ENCODE measurements at regions not wholly inside any gene's neighbourhood (a gene's known extent, or its start where the extent isn't known, plus 50 kb on each side); places are given as distances from the start of the nearest gene placed in this dataset.
"Not testable (repeated sequence)": the region's sequence is repeated elsewhere in the genome, so short reads cannot be mapped to it uniquely, and the experiment has no call there.

DNA sequence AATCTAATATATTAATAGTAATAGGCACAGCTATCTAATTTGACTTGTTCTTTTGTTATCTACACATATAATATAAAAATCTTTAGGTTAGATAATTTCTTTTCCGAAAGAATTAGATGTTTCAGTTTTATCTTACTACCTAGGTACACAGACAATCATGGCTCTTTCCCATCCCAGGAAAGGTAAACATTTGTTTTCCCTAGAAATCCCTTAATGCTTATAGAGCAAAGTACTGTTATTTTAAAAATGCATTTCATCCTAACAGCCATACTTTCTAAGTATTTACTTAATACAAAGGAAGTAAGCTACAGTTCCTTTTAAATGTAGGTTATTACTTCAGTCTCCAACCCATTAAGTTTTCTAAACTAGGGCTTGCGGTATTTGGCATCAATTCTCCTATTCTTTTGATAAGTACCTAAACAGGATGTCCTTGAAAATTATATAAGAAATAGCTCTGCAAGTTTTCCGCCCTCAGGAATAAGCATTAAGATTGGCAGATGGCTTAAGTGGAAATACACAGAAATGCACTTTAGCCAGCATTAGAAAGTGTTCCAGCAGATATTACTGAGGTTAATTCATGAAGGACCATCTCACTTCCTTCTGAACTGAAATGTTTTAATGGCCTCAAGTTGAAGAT is 616.2 kb upstream of the SPRY2 start:
- in situ Hi-C loops (cut with MboI; ENCODE audit: low sequenced_read_pairs), result no loop called here

DNA sequence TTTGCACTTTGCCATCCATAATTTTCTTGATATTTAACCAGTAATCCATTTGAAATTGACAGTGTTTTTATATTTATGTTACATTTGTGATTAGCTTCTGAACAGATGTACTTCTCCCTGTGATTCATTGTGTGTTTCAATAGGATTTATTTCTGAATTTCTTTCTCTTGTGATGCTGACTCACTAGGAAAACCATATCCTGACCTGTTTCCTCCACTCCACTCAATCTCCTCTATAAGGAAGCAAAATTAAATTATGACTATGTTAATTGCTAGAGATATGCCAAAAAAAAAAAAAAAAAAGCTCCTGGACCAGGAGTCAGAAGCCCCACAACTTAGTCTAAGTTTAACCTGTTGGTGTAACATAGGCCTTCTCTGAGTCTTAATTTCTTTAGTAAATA is 614.6 kb upstream of the SPRY2 start:
- in situ Hi-C loops (cut with MboI; ENCODE audit: low sequenced_read_pairs), result no loop called here

DNA sequence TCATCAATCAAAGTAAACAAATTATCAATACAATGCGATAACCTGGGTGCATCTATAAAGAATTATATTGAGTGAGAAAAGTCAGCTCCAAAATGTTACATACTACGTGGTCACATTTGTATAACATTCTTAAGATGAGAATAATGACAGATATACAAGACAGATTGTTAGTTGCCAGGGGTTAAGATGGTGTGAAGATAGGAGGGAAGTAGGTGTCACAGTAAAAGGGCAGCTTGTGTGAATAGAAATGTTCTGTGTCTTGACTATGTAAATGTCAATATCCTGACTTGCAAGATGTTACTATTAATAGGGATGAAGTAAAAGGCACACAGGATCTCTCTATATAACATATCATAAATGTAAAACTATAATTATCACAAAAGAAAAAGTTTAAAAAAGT is 611.2 kb upstream of the SPRY2 start:
- in situ Hi-C loops (cut with MboI; ENCODE audit: low sequenced_read_pairs), result no loop called here

DNA sequence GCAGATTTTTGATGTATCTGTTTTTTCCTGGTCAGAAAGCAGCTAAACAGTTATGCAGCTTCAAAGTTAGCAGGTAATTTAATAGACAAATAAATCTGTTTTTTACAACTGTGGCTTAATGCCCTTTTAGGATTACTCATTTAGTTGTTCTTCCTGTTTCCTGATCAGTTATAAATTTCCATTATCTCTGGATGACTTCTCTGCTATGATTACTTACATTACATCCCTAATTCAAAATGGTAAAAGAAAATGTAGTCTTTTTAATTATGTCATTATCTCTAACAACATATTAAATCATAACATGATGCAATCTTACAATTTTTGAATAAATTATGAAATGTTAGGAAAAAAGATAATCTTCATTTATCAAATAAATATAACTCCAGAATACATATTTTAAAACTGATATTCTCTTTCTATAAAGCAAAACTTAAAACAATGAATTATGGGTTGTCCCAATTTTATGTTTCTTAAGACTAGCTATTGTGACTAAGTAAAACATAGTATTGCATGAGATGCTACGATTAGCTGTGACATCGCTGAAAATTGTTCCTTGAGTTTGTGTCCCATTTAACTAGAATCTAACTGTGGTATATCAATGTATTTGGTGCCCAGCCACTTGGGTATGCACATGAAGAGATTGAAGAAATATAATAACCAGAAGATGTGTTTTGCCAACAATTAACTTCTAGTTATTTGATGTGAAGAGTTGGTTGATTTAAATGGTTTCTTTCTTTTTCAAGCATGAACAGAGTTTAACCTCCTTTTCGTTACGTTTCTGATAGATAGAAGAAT is 605.3 kb upstream of the SPRY2 start:
- in situ Hi-C loops (cut with MboI; ENCODE audit: low sequenced_read_pairs), result no loop called here

DNA sequence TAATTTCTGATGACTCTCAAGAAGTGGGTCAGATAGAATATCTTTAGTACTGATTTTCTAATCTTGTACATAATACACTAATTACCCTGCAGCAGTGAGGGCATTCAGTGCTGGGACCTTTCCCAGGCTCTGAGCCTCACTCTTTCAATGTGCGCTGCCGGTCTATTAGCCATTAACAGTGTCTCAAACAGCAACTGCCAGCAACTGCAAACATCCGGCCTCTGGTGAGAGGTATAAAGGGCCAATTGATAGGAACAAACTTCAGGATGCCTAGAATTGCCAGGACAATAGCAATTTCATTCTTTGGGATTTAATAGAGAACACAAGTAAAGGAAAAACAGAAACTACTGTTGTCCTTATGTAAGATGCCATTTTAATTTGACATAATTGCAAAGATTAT is 604.4 kb upstream of the SPRY2 start:
- in situ Hi-C loops (cut with MboI; ENCODE audit: low sequenced_read_pairs), result no loop called here

DNA sequence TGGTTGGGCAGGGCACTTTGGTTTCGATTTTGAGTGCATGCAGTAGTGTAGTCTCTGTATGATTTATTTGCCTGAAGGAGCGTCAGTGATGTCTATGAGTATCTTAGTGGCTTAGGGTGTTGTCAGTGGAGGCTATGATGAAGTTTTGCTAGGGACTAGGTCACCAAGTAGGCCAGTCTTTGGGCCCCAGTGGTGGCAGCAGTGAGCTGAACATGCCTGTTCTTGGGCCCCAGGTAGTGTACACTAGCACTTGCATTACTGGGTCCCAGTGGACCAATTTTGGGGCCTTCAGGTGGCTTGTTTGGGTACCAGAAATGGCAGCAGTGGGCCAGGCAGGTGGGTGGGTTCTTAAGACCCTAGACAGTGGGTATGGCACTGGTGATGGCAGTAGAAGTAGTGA is 598.7 kb upstream of the SPRY2 start:
- in situ Hi-C loops (cut with MboI; ENCODE audit: low sequenced_read_pairs), result no loop called here

DNA sequence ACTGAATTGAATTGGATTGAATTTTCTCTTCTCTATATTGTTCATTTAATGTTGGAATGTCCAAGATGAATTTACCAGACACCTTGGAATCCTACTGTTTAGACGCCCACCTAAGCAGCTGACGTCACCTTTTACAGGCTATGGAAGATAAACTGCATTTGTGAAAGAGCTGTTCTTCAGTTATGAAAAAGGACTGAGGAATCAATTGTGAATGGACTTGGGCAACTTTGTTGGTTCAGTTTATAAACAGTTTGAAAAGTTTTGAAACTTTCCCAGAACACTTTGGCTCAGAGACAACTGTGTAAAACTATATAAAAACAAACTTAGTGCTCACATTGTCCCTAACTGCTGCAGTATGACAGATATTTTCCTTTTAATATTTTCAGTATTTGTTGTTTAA is 590.8 kb upstream of the SPRY2 start:
- in situ Hi-C loops (cut with MboI; ENCODE audit: low sequenced_read_pairs), result no loop called here

DNA sequence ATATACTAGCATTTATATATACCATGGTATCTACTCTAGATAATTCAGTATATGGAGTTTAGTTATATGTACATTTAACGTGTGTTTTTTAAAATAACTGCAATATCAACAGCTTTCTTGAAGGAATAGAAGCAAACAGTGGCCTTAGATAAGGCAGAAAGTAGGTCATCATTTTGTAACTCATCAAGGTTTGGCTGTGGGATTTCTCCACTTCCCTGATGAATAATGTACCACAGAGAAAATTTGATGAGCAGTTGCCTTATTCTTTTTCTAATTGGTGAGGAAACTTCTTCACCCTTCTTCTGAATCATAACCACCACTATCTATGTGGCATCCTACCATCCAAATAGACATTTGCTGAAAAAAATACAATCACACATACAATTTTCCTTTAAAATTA is 590.2 kb upstream of the SPRY2 start:
- in situ Hi-C loops (cut with MboI; ENCODE audit: low sequenced_read_pairs), result no loop called here

DNA sequence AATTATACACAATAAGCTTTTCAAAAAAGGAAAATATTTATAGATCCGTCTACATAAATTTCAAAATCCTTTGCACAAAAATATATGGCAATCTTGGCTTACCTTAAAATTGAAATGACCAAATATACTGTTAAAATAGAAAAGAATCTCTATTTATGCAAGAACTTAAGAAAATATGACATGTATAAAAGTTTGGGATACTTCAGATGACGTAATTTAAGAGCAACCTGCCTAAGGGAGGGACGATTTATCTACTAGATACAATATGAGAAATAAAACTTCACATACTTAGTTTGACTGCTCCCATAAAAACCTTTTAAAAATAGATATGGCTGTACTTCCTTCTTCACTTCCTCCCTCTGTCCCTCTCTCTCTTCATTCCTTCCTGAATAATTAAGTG is 587.3 kb upstream of the SPRY2 start:
- in situ Hi-C loops (cut with MboI; ENCODE audit: low sequenced_read_pairs), result no loop called here

DNA sequence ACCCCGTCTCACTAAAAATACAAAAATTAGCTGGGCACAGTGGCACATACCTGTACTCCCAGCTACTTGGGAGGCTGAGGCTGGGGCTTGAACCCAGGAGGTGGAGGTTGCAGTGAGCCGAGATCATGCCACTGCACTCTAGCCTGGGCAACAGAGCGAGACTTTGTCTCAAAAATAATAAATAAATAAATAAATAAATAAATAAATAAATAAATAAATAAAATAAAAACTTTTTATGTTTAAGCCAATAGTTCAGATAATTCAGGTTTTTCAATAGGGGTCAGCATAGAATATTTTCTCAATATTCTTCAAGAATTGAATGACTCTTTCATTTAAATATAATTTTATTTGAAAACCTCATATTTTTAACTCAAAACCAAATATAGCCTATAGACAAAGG is 585.1 kb upstream of the SPRY2 start:
- in situ Hi-C loops (cut with MboI; ENCODE audit: low sequenced_read_pairs), result not testable (repeated sequence)

DNA sequence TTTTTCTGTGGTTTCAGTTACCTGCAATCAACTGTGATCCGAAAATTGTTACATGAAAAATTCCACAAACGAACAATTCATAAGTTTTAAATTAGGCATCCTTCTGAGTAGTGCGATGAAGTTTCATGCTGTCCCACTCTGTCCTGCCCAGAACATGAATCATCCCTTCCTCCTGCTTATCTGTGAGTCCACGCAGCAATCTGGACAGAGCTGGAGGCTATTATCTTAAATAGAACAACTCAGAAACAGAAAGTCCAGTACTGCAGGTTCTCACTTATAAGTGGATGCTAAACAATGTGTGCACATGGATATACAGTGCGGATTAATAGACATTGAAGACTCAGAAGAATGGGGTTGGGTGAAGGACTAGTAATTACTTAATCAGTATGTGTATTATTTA is 583.7 kb upstream of the SPRY2 start:
- in situ Hi-C loops (cut with MboI; ENCODE audit: low sequenced_read_pairs), result no loop called here

DNA sequence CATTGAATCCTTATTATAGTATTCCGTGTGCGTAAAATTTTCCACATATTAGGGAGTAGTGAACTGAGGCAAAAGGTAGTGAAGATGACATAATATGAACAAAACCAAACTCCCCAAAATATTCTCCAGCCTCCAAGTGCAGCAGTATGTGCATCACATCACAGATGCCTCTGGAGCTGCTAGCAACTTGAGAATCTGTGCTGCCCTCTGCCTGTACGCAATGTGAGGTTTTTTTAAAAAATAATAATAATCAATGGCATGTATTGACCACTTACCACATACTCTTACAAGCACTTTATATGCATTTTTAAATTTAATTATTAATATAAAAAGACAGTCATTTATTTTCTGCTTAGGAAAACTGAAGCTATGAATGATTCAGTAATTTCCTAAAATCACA is 583.0 kb upstream of the SPRY2 start:
- in situ Hi-C loops (cut with MboI; ENCODE audit: low sequenced_read_pairs), result no loop called here

DNA sequence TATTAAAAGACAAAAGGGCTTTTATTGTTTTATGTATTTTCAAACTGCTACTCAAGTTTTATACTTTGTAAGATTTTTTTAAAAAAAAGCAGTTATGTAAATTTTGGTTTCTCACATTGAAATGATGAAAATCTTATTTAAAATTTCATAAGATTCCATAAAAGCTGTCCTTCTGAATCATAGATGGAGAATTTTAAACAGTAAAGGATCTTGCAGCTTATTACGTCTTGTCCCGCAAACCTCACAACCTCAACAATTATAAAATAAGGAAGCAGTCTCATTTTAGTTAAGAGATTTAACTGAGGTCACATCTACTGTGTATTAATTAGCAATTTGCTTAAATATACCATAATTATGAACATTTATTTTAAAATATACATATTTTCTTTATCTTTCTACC is 581.0 kb upstream of the SPRY2 start:
- in situ Hi-C loops (cut with MboI; ENCODE audit: low sequenced_read_pairs), result no loop called here

DNA sequence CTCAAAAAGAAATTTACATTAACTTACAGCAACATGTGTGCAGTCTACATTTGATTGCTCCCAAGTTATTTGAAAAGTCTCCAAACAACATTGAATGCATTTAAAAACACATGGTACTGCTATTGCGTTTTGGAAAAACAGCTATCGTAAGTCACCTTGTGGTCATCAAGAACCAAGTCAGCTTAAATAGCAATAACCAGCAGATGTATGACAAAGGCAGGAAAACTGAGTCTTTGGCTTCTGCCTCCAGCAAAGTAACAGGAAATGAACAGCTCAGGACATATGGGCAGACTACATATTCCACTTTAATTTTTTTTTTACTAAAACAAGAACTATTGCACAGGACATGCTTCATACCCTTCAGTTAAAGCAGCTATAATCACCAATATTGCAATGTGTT is 580.6 kb upstream of the SPRY2 start:
- in situ Hi-C loops (cut with MboI; ENCODE audit: low sequenced_read_pairs), result no loop called here

DNA sequence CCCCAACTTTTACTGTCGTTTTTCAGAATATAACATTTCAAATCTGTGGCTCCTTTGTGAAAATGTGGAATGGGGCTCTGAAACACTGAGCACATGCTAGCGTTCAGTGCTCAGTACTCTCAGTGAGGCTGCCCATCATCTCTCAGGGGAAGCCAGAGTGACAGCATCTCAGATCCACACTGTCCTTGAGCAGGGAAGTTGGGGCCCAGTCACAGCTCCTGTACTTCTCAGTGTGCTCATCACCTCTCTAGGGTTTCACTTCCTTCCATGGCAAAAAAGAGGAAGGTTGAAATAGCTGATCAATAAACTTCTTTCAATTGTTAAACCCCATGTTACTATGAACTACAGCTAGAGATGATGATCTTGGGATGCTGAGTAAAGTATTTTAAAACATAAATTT is 565.9 kb upstream of the SPRY2 start:
- in situ Hi-C loops (cut with MboI; ENCODE audit: low sequenced_read_pairs), result no loop called here

DNA sequence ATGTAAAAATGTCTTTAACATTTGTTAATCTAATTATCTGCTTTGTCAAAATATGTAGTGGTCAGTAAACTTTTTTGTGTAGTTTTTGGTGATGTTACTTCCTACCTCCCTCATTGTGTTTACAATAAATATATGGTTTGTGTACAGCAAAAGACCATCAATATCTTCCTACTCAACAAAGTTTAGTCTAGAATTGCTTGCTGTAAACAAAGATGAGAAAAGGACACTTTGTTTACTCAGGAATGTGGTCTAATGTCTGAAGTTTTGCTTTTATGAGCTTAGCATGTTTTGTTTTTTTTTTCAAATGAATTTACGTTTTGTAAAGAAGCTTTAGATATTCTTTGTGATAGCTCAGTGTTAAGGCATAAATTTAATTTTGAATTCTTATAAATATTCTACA is 563.5 kb upstream of the SPRY2 start:
- in situ Hi-C loops (cut with MboI; ENCODE audit: low sequenced_read_pairs), result no loop called here

DNA sequence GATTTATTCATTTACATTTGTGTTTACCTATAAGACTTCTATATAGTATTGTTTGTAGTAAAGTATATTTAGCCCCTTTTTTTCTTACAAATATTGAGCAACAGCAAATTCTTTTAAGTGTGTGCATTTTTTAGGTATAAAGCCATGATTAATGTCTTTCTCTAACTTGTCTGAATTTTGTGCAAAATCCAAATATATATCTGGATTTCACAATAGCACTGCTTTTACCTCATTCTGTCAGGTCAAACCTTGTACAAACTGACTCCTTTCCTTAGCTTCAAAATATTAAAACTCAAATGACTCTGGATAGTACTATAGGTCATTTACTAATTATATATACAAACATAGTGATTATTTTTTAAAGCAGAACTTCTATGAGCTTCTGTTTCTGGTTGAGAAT is 563.0 kb upstream of the SPRY2 start:
- in situ Hi-C loops (cut with MboI; ENCODE audit: low sequenced_read_pairs), result no loop called here

DNA sequence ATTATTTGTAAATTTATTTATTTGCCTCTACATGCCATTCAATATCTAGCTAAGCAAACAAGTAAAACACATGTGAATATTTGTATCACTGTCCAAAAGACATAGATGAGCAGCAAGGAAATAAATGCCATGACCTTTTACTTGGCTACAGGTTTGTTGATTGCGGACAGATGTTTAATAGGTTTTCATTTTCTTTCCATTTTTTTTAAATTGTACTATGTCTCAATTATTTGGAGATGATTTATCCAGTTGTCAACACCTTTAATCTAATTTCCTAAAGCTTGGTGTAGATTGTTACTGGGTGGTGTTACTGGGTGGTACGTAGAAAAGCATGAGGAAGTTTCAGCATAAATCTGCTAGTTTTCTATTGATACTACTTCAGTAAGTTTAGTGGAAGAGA is 560.6 kb upstream of the SPRY2 start:
- in situ Hi-C loops (cut with MboI; ENCODE audit: low sequenced_read_pairs), result no loop called here

DNA sequence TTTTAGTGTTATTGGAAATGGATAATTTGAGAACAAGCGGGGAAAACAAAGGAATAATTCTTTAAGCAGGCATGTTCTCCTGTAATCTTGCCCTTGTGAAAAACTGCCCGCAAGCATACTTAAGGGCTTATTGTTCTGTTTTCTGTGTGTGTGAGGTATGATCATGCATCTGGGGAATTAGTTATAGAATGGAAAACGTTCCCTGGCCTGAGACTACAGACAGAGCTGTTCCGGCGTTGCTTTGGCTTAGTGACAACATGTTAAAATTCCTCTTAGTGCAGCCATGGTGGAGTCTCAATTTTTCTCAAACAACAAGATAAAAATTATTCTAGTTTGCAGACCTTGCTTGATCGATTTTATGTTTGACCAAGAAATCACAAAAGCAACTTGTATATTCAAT is 560.2 kb upstream of the SPRY2 start:
- in situ Hi-C loops (cut with MboI; ENCODE audit: low sequenced_read_pairs), result no loop called here

DNA sequence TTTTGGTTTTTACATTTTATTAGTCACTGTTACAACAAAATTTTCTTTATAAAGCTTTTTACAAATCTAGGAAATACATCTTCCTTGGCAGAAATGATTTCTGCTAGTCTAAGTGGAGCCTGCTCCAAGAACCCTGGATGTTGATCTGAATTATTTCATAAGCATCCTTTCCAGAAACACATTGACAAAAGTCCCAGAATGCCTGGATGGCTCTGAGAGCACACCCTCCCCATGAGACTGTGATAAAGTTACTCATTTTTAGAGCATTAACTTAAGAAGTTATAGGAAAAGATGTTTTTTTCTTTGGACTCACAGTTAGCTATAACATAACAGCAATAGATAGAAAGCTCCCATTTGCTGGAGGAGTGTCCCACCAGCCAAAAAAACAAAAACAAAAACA is 559.6 kb upstream of the SPRY2 start:
- in situ Hi-C loops (cut with MboI; ENCODE audit: low sequenced_read_pairs), result no loop called here

DNA sequence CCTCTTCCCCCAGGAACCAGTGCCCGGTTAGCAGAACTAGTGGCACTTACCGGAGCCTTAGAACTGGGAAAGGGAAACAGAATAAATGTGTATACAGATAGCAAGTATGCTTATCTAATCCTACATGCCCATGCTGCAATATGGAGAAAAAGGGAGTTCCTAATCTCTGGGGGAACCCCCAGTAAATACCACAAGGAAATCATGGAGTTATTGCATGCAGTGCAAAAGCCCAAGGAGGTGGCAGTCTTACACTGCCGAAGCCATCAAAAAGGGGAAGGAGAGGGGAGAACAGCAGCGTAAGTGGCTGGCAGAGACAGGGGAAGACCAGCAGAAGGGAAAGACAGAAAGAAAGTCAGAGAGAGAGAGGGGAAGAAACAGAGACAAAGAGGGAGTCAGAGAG is 556.7 kb upstream of the SPRY2 start:
- in situ Hi-C loops (cut with MboI; ENCODE audit: low sequenced_read_pairs), result not testable (repeated sequence)

DNA sequence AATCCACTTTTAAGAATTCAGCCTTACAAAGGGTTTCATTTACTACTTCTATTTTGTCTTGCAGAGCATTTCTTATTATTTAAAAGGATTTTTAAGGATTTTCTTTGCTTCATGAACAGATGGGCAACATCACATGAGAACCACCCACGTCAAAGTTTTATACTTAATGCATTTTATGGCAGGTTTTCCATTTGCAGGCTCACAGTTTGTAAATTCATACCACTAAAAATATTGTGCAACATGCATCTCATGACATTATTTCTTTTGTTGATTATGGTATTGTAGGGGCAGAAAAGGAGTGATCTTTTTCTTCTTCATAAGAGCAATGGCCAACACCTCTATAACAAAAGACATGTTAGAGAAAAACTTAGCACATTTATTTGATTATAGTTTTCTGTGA is 554.0 kb upstream of the SPRY2 start:
- in situ Hi-C loops (cut with MboI; ENCODE audit: low sequenced_read_pairs), result no loop called here

DNA sequence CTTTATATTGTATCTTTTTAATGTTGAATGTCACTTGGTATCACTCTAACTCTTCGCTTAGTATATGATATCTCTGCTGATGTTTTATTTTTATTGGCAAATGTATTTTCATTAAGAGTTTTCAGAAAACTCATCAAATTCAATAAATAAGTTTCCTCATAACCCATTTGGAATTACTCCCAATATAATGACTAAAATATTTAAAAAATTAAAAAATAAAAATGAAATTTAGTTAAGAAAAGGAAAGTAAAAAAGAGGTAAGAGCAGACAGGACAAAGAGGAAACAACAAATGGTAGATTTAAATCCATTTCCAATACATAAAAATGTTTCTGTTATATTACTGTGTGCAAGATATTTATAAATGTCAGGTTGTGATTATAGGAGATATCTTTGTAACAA is 548.9 kb upstream of the SPRY2 start:
- in situ Hi-C loops (cut with MboI; ENCODE audit: low sequenced_read_pairs), result no loop called here
